OCI-LY7 (cell line): ENCODE measurements at regions not wholly inside any gene's neighbourhood (a gene's known extent, or its start where the extent isn't known, plus 50 kb on each side); places are given as distances from the start of the nearest gene placed in this dataset.

Source experiments
- CTCF ChIP-seq: fragments of 200-600 bp; sonication (generic); conservative IDR thresholded peaks from 2 replicates; pipeline ENCODE4 v1.5.1; 2014; ENCODE audit warnings: mild to moderate bottlenecking, antibody characterized with exemption, low read length, moderate library complexity, mixed read lengths
- EZH2phosphoT487 ChIP-seq: fragments of 200-600 bp; sonication (generic); IDR thresholded peaks from 2 replicates; pipeline ENCODE4 v1.6.1; 2018; ENCODE audit warnings: low read depth, borderline replicate concordance, mild to moderate bottlenecking, mixed run types, antibody characterized with exemption, low read length, moderate library complexity, mixed read lengths

DNA sequence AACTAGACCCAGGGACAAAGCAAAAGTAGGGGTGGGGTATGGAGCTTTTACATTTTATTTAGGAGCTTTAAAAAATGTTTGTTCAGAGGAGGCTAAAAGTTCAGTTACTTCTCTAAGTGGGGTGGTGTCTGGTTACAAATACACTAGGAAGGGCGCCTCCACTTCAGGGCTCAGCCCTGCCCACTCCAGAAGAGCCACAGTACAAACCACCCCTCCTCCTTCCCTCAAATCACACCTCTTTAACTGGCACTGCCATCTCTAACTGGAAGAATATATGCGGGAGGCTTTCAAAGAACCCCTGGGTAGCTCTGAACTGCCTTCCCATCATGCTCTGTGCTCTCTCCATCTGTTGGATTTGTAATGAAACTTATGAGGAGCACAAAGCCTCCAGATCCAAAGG is 98.8 kb upstream of the NFIB start:
- TF ChIP-seq CTCF, result no peak
- TF ChIP-seq EZH2phosphoT487, result no peak
